ENCODE measurements at regions not wholly inside any gene's neighbourhood (a gene's known extent, or its start where the extent isn't known, plus 50 kb on each side); places are given as distances from the start of the nearest gene placed in this dataset.

DNA sequence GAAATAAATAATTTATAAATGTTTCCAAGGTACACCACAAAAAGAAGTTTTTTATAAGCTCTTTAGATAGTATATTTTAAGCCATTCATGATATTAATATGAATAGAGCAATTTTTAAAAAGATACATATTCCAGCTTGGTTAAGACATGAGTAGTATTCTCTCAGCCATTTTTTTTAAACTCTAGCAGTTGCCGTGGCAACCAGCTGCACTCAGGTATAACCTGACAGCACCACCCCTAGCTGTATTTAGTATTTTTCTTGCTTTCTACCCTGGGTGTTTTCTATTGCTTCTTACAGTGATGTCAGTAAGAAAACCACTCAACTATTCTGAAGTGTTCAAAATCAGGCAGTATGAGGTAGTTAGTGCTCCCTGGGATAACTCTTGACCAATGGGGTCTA is 496.3 kb upstream of the CNTN3 start:
- RAD21 ChIA-PET (ENCODE audit: low non-redundant PET in 1 of 2, low total read pairs in 2 of 2, uncharacterized antibody in 2 of 2, unreplicated experiment in 2 of 2) = no interaction called here

DNA sequence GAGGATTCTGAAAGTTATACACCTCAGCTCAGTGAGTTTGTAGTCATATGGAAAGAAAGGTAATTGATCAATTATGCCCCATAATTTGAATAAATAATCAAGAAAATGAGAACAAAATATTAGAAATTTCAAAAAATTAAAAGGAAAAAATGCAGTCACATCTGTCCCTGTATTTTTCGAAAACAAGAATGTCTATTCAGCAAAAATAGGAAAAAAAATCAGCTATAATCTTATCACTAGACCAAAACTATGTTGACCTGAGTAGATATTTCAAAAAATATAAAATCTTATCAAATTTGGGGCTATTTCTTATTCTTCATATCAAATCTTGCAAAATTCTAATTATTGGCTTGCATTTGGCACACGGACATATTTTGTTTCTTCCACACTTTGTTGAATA is 501.2 kb upstream of the CNTN3 start:
- Histone ChIP-seq H3K27ac (ENCODE audit: low read depth, low read length) (no peak overlapping the region), H3K9me3 (ENCODE audit: control insufficient read depth in 1 of 2, insufficient read depth in 1 of 2, low read depth in 1 of 2, low read length in 2 of 2) (peaks cover 0 to 3% of the 10 kb centered on the region in 2 experiments; a peak in 1 of 4 replicates), H3K9me2 (ENCODE audit: insufficient read depth) (no peaks in the 10 kb centered on the region), H3K27me3 (ENCODE audit: insufficient read depth, low read length) (no peaks in the 10 kb centered on the region), H3K9ac (ENCODE audit: low read length) (no peak overlapping the region), H3K36me3 (ENCODE audit: control insufficient read depth in 1 of 2, insufficient read depth in 2 of 2, low read length in 2 of 2) (no peaks in the 10 kb centered on the region), H2AFZ (ENCODE audit: low read depth, low read length, poor library complexity, severe bottlenecking) (no peak overlapping the region), H4K20me1 (ENCODE audit: insufficient read depth) (no peaks in the 10 kb centered on the region), H3K79me2 (ENCODE audit: insufficient read depth, low read length) (no peaks in the 10 kb centered on the region), H3K4me3 (replicated peaks in 1 of 2; ENCODE audit: low read depth in 1 of 2, low read length in 2 of 2) (no peak overlapping the region), H3K4me1 (ENCODE audit: control insufficient read depth in 1 of 2, insufficient read depth in 2 of 2, low read length in 2 of 2) (no peaks in the 10 kb centered on the region), H3K4me2 (ENCODE audit: low read length) (no peak overlapping the region)
- CTCF ChIA-PET = no interaction called here
- intact Hi-C loops (cut with micrococcal nuclease) = no loop called here
- DNase-seq (ENCODE audit: low read depth, low spot score) = no peak
- RAD21 ChIA-PET (ENCODE audit: low non-redundant PET in 1 of 2, low total read pairs in 2 of 2, uncharacterized antibody in 2 of 2, unreplicated experiment in 2 of 2) = no interaction called here
- POLR2A ChIA-PET = no interaction called here
- TF ChIP-seq CEBPB (IDR thresholded peaks at IDR 0.05; ENCODE audit: low read depth) (no peak), SIN3A (IDR thresholded peaks at IDR 0.05; ENCODE audit: low read depth) (no peak), EZH2phosphoT487 (IDR thresholded peaks at IDR 0.05; ENCODE audit: borderline replicate concordance) (no peak), JUND (IDR thresholded peaks at IDR 0.05) (no peak), ZFX (IDR thresholded peaks at IDR 0.05) (no peak), SP1 (IDR thresholded peaks at IDR 0.05; ENCODE audit: low read depth) (no peak), ELF1 (IDR thresholded peaks at IDR 0.05; ENCODE audit: borderline replicate concordance, low read depth) (no peak), POLR2A (IDR thresholded peaks at IDR 0.05; ENCODE audit: borderline replicate concordance, extremely low read depth, insufficient read depth, insufficient read length) (no peak), TCF7L2 (IDR thresholded peaks at IDR 0.05; ENCODE audit: borderline replicate concordance, extremely low read depth, insufficient read depth, insufficient read length) (no peak), RAD21 (IDR thresholded peaks at IDR 0.05; ENCODE audit: low read depth) (no peak), YY1 (IDR thresholded peaks at IDR 0.05; ENCODE audit: extremely low read depth, insufficient replicate concordance, low read depth, low read length) (no peak), POLR2AphosphoS5 (IDR thresholded peaks at IDR 0.05; ENCODE audit: low read depth, low read length) (no peak)
- ATAC-seq = no peak
- BruUV-seq (replicated peaks) = no TSS peak

More for the DNA sequence above, 496.3 kb upstream of the CNTN3 start:
- H3K4me2 ChIP-seq (ENCODE audit: low read length) = no peak overlapping the region
- no peak overlapping the region for H3K27ac ChIP-seq (ENCODE audit: low read depth, low read length)
- intact Hi-C loops (cut with micrococcal nuclease) = no loop called here
- DNase-seq (ENCODE audit: low read depth, low spot score) (no peak), ATAC-seq (no peak)
- H3K4me3 ChIP-seq (replicated peaks in 1 of 2; ENCODE audit: low read depth in 1 of 2, low read length in 2 of 2) = no peak overlapping the region
- no peaks in the 10 kb centered on the region for H3K4me1 ChIP-seq (ENCODE audit: control insufficient read depth in 1 of 2, insufficient read depth in 2 of 2, low read length in 2 of 2)
- H4K20me1 ChIP-seq (ENCODE audit: insufficient read depth) = no peaks in the 10 kb centered on the region
- ChIA-PET CTCF (no interaction called here), POLR2A (no interaction called here)
- no peak overlapping the region for H2AFZ ChIP-seq (ENCODE audit: low read depth, low read length, poor library complexity, severe bottlenecking)
- H3K9me2 ChIP-seq (ENCODE audit: insufficient read depth) = no peaks in the 10 kb centered on the region
- no TSS peak for BruUV-seq (replicated peaks)
- H3K36me3 ChIP-seq (ENCODE audit: control insufficient read depth in 1 of 2, insufficient read depth in 2 of 2, low read length in 2 of 2) = no peaks in the 10 kb centered on the region
- no peak overlapping the region for H3K9ac ChIP-seq (ENCODE audit: low read length)
- no peaks in the 10 kb centered on the region for H3K27me3 ChIP-seq (ENCODE audit: insufficient read depth, low read length)
- no peaks in the 10 kb centered on the region for H3K79me2 ChIP-seq (ENCODE audit: insufficient read depth, low read length)
- TF ChIP-seq, protein P1, sequence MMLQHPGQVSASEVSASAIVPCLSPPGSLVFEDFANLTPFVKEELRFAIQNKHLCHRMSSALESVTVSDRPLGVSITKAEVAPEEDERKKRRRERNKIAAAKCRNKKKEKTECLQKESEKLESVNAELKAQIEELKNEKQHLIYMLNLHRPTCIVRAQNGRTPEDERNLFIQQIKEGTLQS (IDR thresholded peaks at IDR 0.05) = no peak
- TF ChIP-seq SRF (IDR thresholded peaks at IDR 0.05; ENCODE audit: low read depth) (no peak), JUND (IDR thresholded peaks at IDR 0.05) (no peak), ZFX (IDR thresholded peaks at IDR 0.05) (no peak)
- peaks cover 4 to 9% of the 10 kb centered on the region in 2 experiments; a peak in 2 of 4 replicates for H3K9me3 ChIP-seq (ENCODE audit: control insufficient read depth in 1 of 2, insufficient read depth in 1 of 2, low read depth in 1 of 2, low read length in 2 of 2)

Data from HCT116 (cell line).